HG02678 (cell line): ENCODE measurements at regions not wholly inside any gene's neighbourhood (a gene's known extent, or its start where the extent isn't known, plus 50 kb on each side); places are given as distances from the start of the nearest gene placed in this dataset.

Experiments
- ATAC-seq: cut with Tn5 transposase; IDR thresholded peaks from one replicate; pipeline ENCODE4 v1.9.1; 2021; ENCODE audit warnings: mild to moderate bottlenecking, moderate library complexity; ENCODE audit not compliant: unreplicated experiment

DNA sequence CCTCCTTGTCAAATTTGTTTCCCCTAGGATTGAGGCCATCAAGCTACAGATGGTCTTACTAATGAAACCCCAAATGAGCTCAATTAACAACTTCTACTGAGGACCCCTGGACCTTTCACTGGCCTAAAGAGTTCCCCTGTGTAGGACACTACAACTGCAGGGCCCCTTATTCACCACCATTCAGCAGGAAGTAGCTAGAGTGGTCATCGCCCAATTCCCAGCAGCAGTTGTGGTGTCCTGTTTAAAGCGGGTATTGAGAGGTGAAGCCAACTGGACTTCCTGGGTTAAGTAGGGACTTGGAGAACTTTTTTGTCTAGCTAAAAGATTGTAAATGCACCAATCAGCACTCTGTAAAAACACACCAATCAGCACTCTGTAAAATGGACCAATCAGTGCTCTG, 1466.9 kb downstream of the KCNT2 start:
- no peak for ATAC-seq

DNA sequence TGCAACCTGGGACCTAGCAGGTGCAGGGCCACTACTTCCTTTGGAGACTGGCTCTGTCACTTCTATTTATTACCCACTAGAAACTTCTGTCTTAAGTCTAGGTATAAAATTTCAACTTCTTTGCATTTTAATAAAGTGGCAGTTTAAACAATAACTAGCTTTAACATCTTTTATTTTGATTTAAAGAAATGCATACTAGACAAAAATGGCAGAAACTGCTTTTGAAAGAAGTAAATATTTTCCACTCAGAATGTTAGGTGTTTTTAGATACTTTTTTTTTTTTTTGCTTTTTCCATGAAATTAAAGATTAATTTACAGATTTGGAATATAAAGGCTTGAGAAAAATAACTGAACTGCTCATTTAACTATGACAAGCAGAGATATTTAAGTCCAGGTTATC, 1477.6 kb downstream of the KCNT2 start:
- ATAC-seq: no peak

DNA sequence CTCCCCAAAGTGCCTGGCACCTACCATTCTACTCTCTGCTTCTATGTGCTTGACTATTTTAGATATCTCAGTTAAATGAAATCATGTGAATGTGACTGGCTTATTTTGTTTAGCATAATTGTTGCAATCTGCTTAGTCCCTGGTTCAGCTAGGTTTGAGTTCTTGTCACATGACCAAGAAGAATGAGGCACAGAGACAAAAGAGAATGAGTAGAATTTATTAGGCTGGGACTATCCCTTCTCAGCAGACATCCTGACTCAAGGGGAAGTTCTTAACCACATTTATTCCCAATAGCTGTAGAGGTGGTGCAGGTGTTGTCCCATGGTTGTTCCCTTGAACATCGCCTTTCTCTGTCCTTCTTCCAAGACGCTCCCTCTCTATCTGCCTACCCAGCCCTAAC, 1485.7 kb downstream of the KCNT2 start:
- ATAC-seq: no peak

GRCh38 chr1:195113471-195113870, 1494.8 kb downstream of the KCNT2 start:
- ATAC-seq: no peak

- ATAC-seq: no peak
Observed at GRCh38 chr1:195105773-195106172, 1502.5 kb downstream of the KCNT2 start.

- no peak for ATAC-seq
Observed at GRCh38 chr1:195105281-195105680, 1503.0 kb downstream of the KCNT2 start.

DNA sequence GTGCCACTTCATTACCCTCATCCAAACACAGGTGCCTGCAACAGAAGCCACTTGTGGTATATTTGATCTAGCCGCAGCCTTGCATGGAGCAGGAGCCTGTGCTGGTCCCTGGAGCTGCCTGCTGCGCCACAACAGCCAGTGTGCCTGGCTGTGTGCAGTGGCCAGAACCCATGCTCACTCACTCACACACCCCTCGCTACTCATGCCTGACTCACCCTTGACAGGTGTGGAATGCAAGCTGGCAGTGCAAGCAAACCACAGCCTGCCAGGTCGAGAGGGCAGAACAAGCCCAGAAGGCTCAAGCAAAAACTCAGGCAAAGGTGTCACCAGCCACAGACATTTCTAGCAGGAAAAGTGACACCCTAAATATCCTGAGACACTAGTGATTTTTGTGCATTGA, 1510.9 kb downstream of the KCNT2 start:
- no peak for ATAC-seq

- ATAC-seq: no peak
Observed at GRCh38 chr1:195096051-195096521, 1512.2 kb downstream of the KCNT2 start.

DNA sequence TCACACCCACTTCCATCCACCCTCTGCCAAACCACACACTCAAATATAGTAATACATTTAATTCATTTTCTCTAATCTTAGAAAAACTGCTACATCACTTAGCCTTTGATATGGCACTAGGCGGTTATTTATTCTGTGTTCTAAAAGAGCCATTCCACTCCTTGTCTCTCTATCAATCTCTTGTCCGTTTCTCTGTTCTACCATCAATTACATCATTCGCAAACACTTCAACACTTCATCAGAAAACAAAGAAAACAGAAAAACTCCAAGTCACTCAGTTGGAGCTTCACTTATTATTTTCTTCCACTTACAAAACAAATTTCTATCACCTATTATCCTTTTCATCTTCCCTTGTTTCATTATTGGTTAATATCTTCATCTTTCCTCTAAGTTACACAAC, 1523.0 kb downstream of the KCNT2 start:
- no peak for ATAC-seq

- ATAC-seq: no peak
Observed at GRCh38 chr1:195082183-195082582, 1526.1 kb downstream of the KCNT2 start.

DNA sequence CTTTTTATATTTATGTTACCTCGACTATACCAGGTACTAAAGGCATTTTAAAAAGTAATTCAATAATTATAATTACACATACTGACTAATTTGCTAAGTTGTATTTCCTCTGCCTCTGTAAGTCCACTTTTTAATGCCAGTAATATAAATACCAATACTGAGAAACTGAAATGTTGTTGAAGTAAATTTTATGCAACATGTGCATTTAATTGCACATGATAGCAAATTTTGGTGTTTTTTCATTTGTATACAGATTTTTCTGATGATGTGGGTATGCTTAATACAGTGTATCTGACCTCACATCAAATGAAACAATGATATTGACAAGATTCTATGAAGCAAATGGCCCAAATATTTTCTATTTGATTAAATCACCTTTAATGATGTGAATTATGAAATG, 1531.6 kb downstream of the KCNT2 start:
- ATAC-seq: no peak

DNA sequence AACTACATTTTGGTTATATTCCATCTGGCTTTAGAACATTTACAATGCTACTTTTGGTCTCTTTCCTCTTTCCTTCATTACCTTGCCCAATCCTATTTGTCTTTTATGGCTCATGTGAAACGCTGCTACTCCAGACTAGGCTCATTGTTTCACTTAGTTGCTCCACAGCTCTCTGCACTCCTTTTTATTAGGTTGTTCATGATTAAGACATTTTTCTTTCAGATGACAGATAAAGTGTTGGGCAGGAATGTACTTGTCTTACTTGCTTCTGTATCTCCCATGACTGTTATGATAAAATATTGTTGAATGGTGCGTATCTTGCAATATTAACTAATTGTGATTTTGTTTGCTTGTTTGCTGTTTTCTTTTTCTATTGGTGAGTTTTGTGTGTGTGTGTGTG, 1532.3 kb downstream of the KCNT2 start:
- ATAC-seq: no peak

DNA sequence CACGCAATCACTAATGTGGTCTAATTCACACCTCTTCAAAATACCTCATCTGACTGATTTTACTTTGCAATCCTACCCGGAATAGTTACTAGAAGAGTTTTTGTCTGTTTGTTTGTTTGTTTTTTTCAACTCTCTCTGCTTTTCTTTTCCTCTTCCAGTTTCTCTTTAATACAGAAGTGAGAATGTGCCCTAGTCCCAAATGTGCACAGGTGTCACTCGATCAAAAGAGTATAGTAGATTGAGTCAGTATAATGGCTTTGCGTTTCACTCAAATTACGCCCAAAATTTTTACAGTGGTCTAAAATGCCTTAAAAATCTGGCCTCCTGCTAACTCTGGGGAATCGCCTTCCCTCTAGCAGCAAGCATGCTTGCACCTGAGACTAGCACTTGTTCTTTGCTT, 1536.8 kb downstream of the KCNT2 start:
- ATAC-seq: no peak

DNA sequence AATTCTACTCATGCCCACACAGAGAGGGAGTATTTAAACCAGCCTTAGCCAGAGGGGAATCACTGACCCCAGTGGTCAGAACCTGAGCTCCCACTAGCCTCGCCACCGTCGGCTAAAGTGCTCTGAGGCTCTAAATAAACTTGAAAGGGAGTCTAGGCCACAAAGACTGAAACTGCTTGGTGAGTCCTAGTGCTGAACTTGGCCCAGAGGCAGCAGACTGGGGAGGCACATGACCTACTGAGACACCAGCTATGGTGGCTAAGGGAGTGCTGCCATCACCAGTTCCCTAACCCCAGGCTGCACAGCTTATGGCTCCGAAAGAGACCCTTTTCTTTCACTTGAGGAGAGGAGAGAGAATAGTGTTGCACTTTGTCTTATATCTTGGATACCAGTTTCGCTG, 1542.8 kb downstream of the KCNT2 start:
- no peak for ATAC-seq

- ATAC-seq: no peak
Observed at GRCh38 chr1:195064358-195064757, 1543.9 kb downstream of the KCNT2 start.

- ATAC-seq: no peak
Observed at GRCh38 chr1:195054217-195054687, 1554.0 kb downstream of the KCNT2 start.

GRCh38 chr1:195053478-195053877, 1554.8 kb downstream of the KCNT2 start:
- ATAC-seq: no peak

DNA sequence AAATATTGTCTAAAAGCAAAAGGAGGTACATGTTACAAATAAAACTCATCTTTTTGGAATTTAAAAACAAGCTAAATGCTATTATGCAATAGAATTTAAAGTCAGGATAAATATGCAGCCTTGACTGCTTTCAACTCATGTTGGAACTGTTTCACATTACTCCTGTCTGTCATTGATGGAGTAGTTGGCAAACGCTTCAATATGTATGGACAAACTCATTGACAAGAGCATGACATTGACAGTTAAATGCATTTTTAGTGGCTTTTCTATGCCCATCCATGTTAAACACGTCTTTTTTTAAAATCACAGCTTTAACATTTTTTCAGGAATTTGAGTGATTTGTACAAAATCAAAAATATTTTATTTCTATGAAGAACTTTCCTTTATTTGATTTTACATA, 1560.5 kb downstream of the KCNT2 start:
- no peak for ATAC-seq

GRCh38 chr1:195045072-195045471, 1563.2 kb downstream of the KCNT2 start:
- no peak for ATAC-seq

GRCh38 chr1:195030793-195031192, 1577.4 kb downstream of the KCNT2 start:
- no peak for ATAC-seq

GRCh38 chr1:195026792-195027191, 1581.4 kb downstream of the KCNT2 start:
- ATAC-seq: no peak

DNA sequence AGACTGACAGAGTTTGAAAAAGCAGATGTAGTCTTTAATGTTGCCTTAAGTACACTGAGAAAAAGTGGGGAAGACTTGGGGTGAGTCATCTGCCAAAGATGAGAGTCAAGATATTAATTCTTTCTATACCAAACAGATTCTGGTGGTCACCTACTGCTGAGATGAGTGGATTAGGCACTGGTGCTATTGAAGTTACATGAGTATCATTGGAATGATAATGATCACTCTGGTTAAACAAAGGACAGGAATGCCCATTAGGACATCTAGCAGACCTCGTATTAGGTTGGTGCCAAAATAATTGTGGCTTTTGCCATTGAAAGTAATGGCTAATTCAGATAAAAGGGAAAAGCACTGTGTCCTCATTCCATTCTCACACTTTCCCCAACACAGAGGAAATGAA, 1588.9 kb downstream of the KCNT2 start:
- ATAC-seq: no peak

DNA sequence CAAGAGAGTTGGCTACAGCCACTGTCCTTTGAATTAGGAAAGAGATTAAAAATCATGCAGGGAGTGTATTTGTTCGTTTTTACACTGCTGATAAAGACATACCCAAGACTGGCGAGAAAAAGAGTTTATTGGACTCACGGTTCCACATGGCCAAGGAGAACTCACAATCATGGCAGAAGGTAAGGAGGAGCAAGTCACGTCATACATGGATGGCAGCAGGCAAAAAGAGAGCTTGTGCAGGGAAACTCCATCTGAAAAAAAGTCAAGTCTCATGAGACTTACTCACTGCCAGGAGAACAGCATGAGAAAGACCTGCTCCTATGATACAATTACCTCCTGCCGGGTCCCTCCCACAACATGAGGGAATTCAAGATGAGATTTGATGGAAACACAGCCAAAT, 1595.2 kb downstream of the KCNT2 start:
- no peak for ATAC-seq

DNA sequence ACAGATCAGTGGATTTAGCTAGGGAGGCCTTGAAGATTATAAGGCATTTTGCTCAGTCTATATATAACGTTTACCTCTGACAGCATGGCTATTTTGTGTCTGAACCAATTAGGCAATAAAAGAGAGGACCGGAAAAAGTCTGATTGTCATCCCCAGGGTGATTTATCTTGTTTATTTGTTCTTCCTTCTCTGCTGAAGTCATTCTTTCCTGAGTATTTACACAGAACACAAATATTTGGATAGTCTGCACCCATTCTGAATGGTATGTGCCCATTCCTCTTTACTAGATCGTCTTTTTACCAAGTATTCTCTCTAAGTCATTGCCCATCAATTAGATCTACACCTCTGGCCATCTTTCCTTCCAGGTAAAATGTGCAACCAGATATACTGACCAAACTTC, 1602.9 kb downstream of the KCNT2 start:
- ATAC-seq: no peak
